Psoas muscle (tissue), 7 donors: ENCODE measurements at regions not wholly inside any gene's neighbourhood (a gene's known extent, or its start where the extent isn't known, plus 50 kb on each side); places are given as distances from the start of the nearest gene placed in this dataset.
A peak's percentile ranks its signal among the peaks of the same experiment; 100 is the strongest.

ENCODE experiments used
- ATAC-seq, 4 donors: fragments of 200-7000 bp; cut with Tn5 transposase; one replicate each; pipeline ENCODE4 v1.9.1; 2020; ENCODE audit warnings: moderate library complexity in 3 of 4, mild to moderate bottlenecking in 2 of 4
- DNase-seq, 2 donors: peaks; one replicate each; pipeline ENCODE4 v3.0.0-alpha.2; 2020
- H3K27ac ChIP-seq: fragments of 200-600 bp; one replicate; pipeline ENCODE4 v1.8.0; 2022
- H3K27me3 ChIP-seq, 3 donors: fragments of 200-600 bp in 1 of 3; one replicate each; pipeline versions ENCODE4 v1.6.1 to v1.8.0; 2013 to 2022; ENCODE audit warnings: low read length in 2 of 3, mild to moderate bottlenecking in 2 of 3, moderate library complexity in 1 of 3; ENCODE audit not compliant: insufficient read depth in 3 of 3
- H3K36me3 ChIP-seq, 2 donors: fragments of 200-600 bp in 1 of 2; one replicate each; pipeline versions ENCODE4 v1.6.1 to v1.8.0; 2013 to 2022; ENCODE audit warnings: low read depth in 1 of 2, mild to moderate bottlenecking in 1 of 2, moderate library complexity in 1 of 2; ENCODE audit not compliant: insufficient read depth in 1 of 2
- H3K4me1 ChIP-seq: fragments of 200-600 bp; one replicate; pipeline ENCODE4 v1.8.0; 2022
- H3K4me3 ChIP-seq: fragments of 200-600 bp; one replicate; pipeline ENCODE4 v1.8.0; 2022; ENCODE audit warnings: mild to moderate bottlenecking
- H3K9me3 ChIP-seq: fragments of 200-600 bp; one replicate; pipeline ENCODE4 v1.8.0; 2022
- CTCF ChIP-seq: fragments of 200-600 bp; IDR thresholded peaks from one replicate; pipeline ENCODE4 v1.8.0; 2022; ENCODE audit warnings: antibody characterized with exemption
- WGBS, 3 donors: extraction: QIAGEN DNeasy Blood & Tissue Kit; methylation state at CpG; one replicate each; pipeline versions ENCODE4 v1.1.6 to v1.1.7; 2013; 5-methylcytosine and 5-hydroxymethylcytosine counted together
- intact Hi-C, 2 donors: fragments of 100-400 bp; cut with DNase I; formaldehyde crosslinking; loops; one replicate each; pipeline versions ENCODE4 v1.11.0 to v1.14.2; 2022
- donor health status: healthy with polysubstance abuse.
- donor health status: DM: no; HTN: no; CAD: no; lungs with moderate emphysema.
- donor health status: Bipolar disorder and iron deficiency.
- donor health status: healthy.
- donor health status: DM: yes; HTN: yes; CAD: no.
- donor health status: DM: no; HTN: no; CAD: no.
- donor health status: DM: yes; HTN: yes; CAD: no.

GRCh38 chr5:67454957-67455561 is 258.5 kb upstream of the CD180 start:
- 66 to 95% (median 86%) methylated on average over 1 of the region's 1 CpG for WGBS, 3 donors
- no peak for DNase-seq
- H3K27ac ChIP-seq, result no peak overlapping the region
- intact Hi-C loops, result loop anchor here in 1 of 2 donors (10.0 kb wide), 1 partner anchor 210 kb away; no protein-coding TSS in a partner anchor
- H3K9me3 ChIP-seq, result no peaks in the 10 kb centered on the region
- no peak for ATAC-seq
- no peaks in the 10 kb centered on the region for H3K27me3 ChIP-seq
- no peak overlapping the region for H3K4me3 ChIP-seq
- no peaks in the 10 kb centered on the region for H3K36me3 ChIP-seq
- no peak for TF ChIP-seq CTCF
- no peaks in the 10 kb centered on the region for H3K4me1 ChIP-seq

GRCh38 chr5:67453111-67453905 is 256.7 kb upstream of the CD180 start:
- DNase-seq (no peak), ATAC-seq (peak in 1 of 4 donors; percentile 17)
- Histone ChIP-seq H3K9me3 (no peaks in the 10 kb centered on the region), H3K27ac (no peak overlapping the region), H3K36me3 (no peaks in the 10 kb centered on the region), H3K4me1 (no peaks in the 10 kb centered on the region), H3K27me3 (no peaks in the 10 kb centered on the region), H3K4me3 (no peak overlapping the region)
- TF ChIP-seq CTCF, result no peak
- intact Hi-C loops, result loop anchor here in 1 of 2 donors (10.0 kb wide), 1 partner anchor 209 kb away; no protein-coding TSS in a partner anchor
- WGBS, 3 donors, result 89 to 92% (median 90%) methylated on average over 4 of the region's 4 CpGs

GRCh38 chr5:67451640-67452279 is 255.2 kb upstream of the CD180 start:
- H3K9me3 ChIP-seq, result no peaks in the 10 kb centered on the region
- no peaks in the 10 kb centered on the region for H3K4me1 ChIP-seq
- DNase-seq, result no peak
- TF ChIP-seq CTCF, result no peak
- no peaks in the 10 kb centered on the region for H3K36me3 ChIP-seq
- no peak overlapping the region for H3K27ac ChIP-seq
- WGBS, 3 donors, result 54 to 69% (median 61%) methylated on average over 3 of the region's 3 CpGs
- intact Hi-C loops, result loop anchor here in 1 of 2 donors (10.0 kb wide), 1 partner anchor 207 kb away; no protein-coding TSS in a partner anchor
- no peak overlapping the region for H3K4me3 ChIP-seq
- H3K27me3 ChIP-seq, result no peaks in the 10 kb centered on the region
- ATAC-seq, result peak in 2 of 4 donors; percentile 22 to 26

- Histone ChIP-seq H3K27me3 (no peaks in the 10 kb centered on the region), H3K4me1 (no peaks in the 10 kb centered on the region), H3K36me3 (no peaks in the 10 kb centered on the region), H3K27ac (no peak overlapping the region), H3K9me3 (no peaks in the 10 kb centered on the region), H3K4me3 (no peak overlapping the region)
- DNase-seq (no peak), ATAC-seq (no peak)
- no peak for TF ChIP-seq CTCF
- intact Hi-C loops, result no loop called here
Measured at GRCh38 chr5:67447732-67448131, 251.1 kb upstream of the CD180 start.
